ENCODE measurements at regions not wholly inside any gene's neighbourhood (a gene's known extent, or its start where the extent isn't known, plus 50 kb on each side); places are given as distances from the start of the nearest gene placed in this dataset. TPM values are rescaled to one million over a fixed set of nuclear protein-coding genes. Genes with fewer than 3 reads are reported as not detected.

GRCh38 chr7:106811472-106811871 is 53.6 kb upstream of the PIK3CG start:
- WGBS, 2 donors, result 56 to 59% methylated on average over 3 of the region's 3 CpGs
- no peaks in the 10 kb centered on the region for H3K27me3 ChIP-seq
- no peak overlapping the region for H3K27ac ChIP-seq
- no peaks in the 10 kb centered on the region for H3K9me3 ChIP-seq
- TF ChIP-seq POLR2A (IDR thresholded peaks at IDR 0.05) (no peak), CTCF (IDR thresholded peaks at IDR 0.05) (no peak), EP300 (IDR thresholded peaks at IDR 0.05) (no peak)
- no peak for DNase-seq (ENCODE audit: low spot score in 2 of 2)
- H3K4me3 ChIP-seq, result no peak overlapping the region
- no peaks in the 10 kb centered on the region for H3K4me1 ChIP-seq
- H3K36me3 ChIP-seq, result no peaks in the 10 kb centered on the region

- Histone ChIP-seq H3K27me3 (no peaks in the 10 kb centered on the region), H3K9me3 (no peaks in the 10 kb centered on the region), H3K36me3 (no peaks in the 10 kb centered on the region), H3K27ac (no peak overlapping the region), H3K4me1 (no peaks in the 10 kb centered on the region), H3K4me3 (no peak overlapping the region)
- DNase-seq (ENCODE audit: low spot score in 2 of 2), result peak; percentile 15 to 43
- TF ChIP-seq POLR2A (IDR thresholded peaks at IDR 0.05), result no peak
- TF ChIP-seq CTCF (IDR thresholded peaks at IDR 0.05), result no peak
- TF ChIP-seq EP300 (IDR thresholded peaks at IDR 0.05), result no peak
- 71 to 72% methylated on average over 4 of the region's 4 CpGs for WGBS, 2 donors
Measured at GRCh38 chr7:106812027-106812643, 52.9 kb upstream of the PIK3CG start.

- H3K36me3 ChIP-seq, result no peaks in the 10 kb centered on the region
- 66 to 72% methylated on average over 6 of the region's 6 CpGs for WGBS, 2 donors
- H3K9me3 ChIP-seq, result no peaks in the 10 kb centered on the region
- no peak overlapping the region for H3K4me3 ChIP-seq
- DNase-seq (ENCODE audit: low spot score in 2 of 2), result no peak
- H3K4me1 ChIP-seq, result no peaks in the 10 kb centered on the region
- TF ChIP-seq EP300 (IDR thresholded peaks at IDR 0.05) (no peak), CTCF (IDR thresholded peaks at IDR 0.05) (no peak), POLR2A (IDR thresholded peaks at IDR 0.05) (no peak)
- H3K27ac ChIP-seq, result no peak overlapping the region
- H3K27me3 ChIP-seq, result no peaks in the 10 kb centered on the region
Measured at GRCh38 chr7:106813705-106814305, 51.3 kb upstream of the PIK3CG start.

- TF ChIP-seq CTCF (IDR thresholded peaks at IDR 0.05), result no peak
- no peak for TF ChIP-seq POLR2A (IDR thresholded peaks at IDR 0.05)
- no peak for TF ChIP-seq EP300 (IDR thresholded peaks at IDR 0.05)
- H3K36me3 ChIP-seq, result no peaks in the 10 kb centered on the region
Measured at GRCh38 chr7:106814887-106815286, 50.2 kb upstream of the PIK3CG start.

More at GRCh38 chr7:106814887-106815286, 50.2 kb upstream of the PIK3CG start:
- WGBS, 2 donors, result 69 to 77% methylated on average over 7 of the region's 7 CpGs
- no peak for DNase-seq (ENCODE audit: low spot score in 2 of 2)
- H3K27me3 ChIP-seq, result no peaks in the 10 kb centered on the region
- H3K9me3 ChIP-seq, result no peaks in the 10 kb centered on the region
- no peak overlapping the region for H3K4me3 ChIP-seq
- no peak overlapping the region for H3K27ac ChIP-seq
- H3K4me1 ChIP-seq, result no peaks in the 10 kb centered on the region

Small RNAs in the stretch of these regions (small RNA-seq; reads per million reads assigned to genes)
- not detected for gene RNA5SP236

Data from tibial nerve (tissue), 4 donors.